Heart left ventricle (tissue), 16 donors: ENCODE measurements at regions not wholly inside any gene's neighbourhood (a gene's known extent, or its start where the extent isn't known, plus 50 kb on each side); places are given as distances from the start of the nearest gene placed in this dataset.

Experiments
- ATAC-seq, 4 donors: fragments of 200-7000 bp; cut with Tn5 transposase; one replicate each; pipeline ENCODE4 v1.9.1; 2020 to 2022; ENCODE audit warnings: moderate library complexity in 4 of 4, mild to moderate bottlenecking in 3 of 4, moderate number of reproducible peaks in 1 of 4
- DNase-seq, 5 donors: peaks; one replicate each; pipeline ENCODE4 v3.0.0-alpha.2; 2020
- H3K27ac ChIP-seq, 12 donors: fragments of 200-600 bp; sonication (generic) in 4 of 12; one replicate each; pipeline versions ENCODE4 v1.5.0 to v1.8.0; 2016 to 2022; ENCODE audit warnings: mild to moderate bottlenecking in 2 of 12
- H3K27me3 ChIP-seq, 9 donors: fragments of 200-600 bp; sonication (generic) in 2 of 9; one replicate each; pipeline versions ENCODE4 v1.5.1 to v1.8.0; 2016 to 2022; ENCODE audit warnings: mild to moderate bottlenecking in 3 of 9
- H3K36me3 ChIP-seq, 9 donors: fragments of 200-600 bp; sonication (generic) in 2 of 9; one replicate each; pipeline versions ENCODE4 v1.5.0 to v1.8.0; 2018 to 2022; ENCODE audit warnings: mild to moderate bottlenecking in 2 of 9
- H3K4me1 ChIP-seq, 12 donors: fragments of 200-600 bp; sonication (generic) in 4 of 12; one replicate each; pipeline versions ENCODE4 v1.5.0 to v1.8.0; 2016 to 2022; ENCODE audit warnings: mild to moderate bottlenecking in 3 of 12
- H3K4me3 ChIP-seq, 12 donors: fragments of 200-600 bp; sonication (generic) in 4 of 12; one replicate each; pipeline versions ENCODE4 v1.5.0 to v1.8.0; 2017 to 2022; ENCODE audit warnings: mild to moderate bottlenecking in 9 of 12, moderate library complexity in 4 of 12
- H3K9me3 ChIP-seq, 12 donors: fragments of 200-600 bp; sonication (generic) in 4 of 12; one replicate each; pipeline versions ENCODE4 v1.5.0 to v1.8.0; 2016 to 2022; ENCODE audit warnings: mild to moderate bottlenecking in 1 of 12
- CTCF ChIP-seq, 12 donors: fragments of 200-600 bp; sonication (generic) in 4 of 12; IDR thresholded peaks; one replicate each; pipeline versions ENCODE4 v1.5.0 to v1.8.0; 2018 to 2022; ENCODE audit warnings: antibody characterized with exemption in 12 of 12, mild to moderate bottlenecking in 5 of 12
- POLR2A ChIP-seq, 2 donors: fragments of 450-650 bp; IDR thresholded peaks; one replicate each; pipeline ENCODE4 v1.6.1; 2017; ENCODE audit warnings: antibody characterized with exemption in 2 of 2, mild to moderate bottlenecking in 2 of 2, moderate library complexity in 2 of 2
- WGBS, 4 donors: extraction: QIAGEN DNeasy Blood & Tissue Kit in 2 of 4; methylation state at CpG; one replicate each; pipeline versions ENCODE4 v1.1.5 to v1.1.7; 2013 to 2018; 5-methylcytosine and 5-hydroxymethylcytosine counted together
- intact Hi-C, 10 donors: fragments of 100-400 bp; cut with DNase I; formaldehyde crosslinking; loops; one replicate each; pipeline versions ENCODE4 v1.11.1 to v1.14.2; 2022
- donor health status: ischemic (EF 13 %, LVEDD 7.1; RV severe dilation, severe dysfunction).
- donor health status: healthy with polysubstance abuse.
- donor health status: DM: no; HTN: yes; CAD: no.
- donor health status: DM: no; HTN: no; CAD: no.
- donor health status: ischemic (EF 25% LVEDD 6.9; RV normal size, moderate dysfunction).
- donor health status: ischemic (EF 25% LVEDD 5.7; RV mildly dilated, moderate dysfunction).
- donor health status: healthy.
- donor health status: DM: yes; HTN: yes; CAD: no.
- donor health status: ischemic (EF 35%, LVEDD 5.7; RV mildly dilated, moderate dysfunction).
- donor health status: nonischemic (EF 11% LVEDD 7.7; RV severe dilation, severe dysfunction).
- donor health status: DM: yes; HTN: yes; CAD: no.
- donor health status: PGD.
- donor health status: ischemic (EF 29% LVEDD 5.4; RV normal size, mild dysfunction).
- donor health status: nonischemic (EF 23%, LVEDD 6.1; RV moderate dilation, normal function).

- whole genome bisulfite sequencing, 4 donors: 36 to 41% (median 39%) methylated on average over 3 of the region's 3 CpGs
- Histone ChIP-seq H3K27ac (no peak overlapping the region), H3K4me1 (no peaks in the 10 kb centered on the region), H3K36me3 (no peaks in the 10 kb centered on the region), H3K9me3 (no peaks in the 10 kb centered on the region), H3K27me3 (no peaks in the 10 kb centered on the region), H3K4me3 (no peak overlapping the region)
- no peak for TF ChIP-seq CTCF (IDR thresholded peaks at IDR 0.05)
- TF ChIP-seq POLR2A (IDR thresholded peaks at IDR 0.05): no peak
- intact Hi-C loops: no loop called here
- ATAC-seq (no peak), DNase-seq (no peak)
These were observed 225.0 kb downstream of the SDHAF3 start for GRCh38 chr7:97342512-97342911.

GRCh38 chr7:97346349-97346748 lies 228.9 kb downstream of the SDHAF3 start:
- DNase-seq: no peak

GRCh38 chr7:97351488-97351887 lies 234.0 kb downstream of the SDHAF3 start:
- Histone ChIP-seq H3K4me1 (no peaks in the 10 kb centered on the region), H3K27ac (no peak overlapping the region), H3K27me3 (no peaks in the 10 kb centered on the region), H3K36me3 (no peaks in the 10 kb centered on the region), H3K9me3 (peaks cover 0 to 18% (median 8%) of the 10 kb centered on the region in 12 donors), H3K4me3 (no peak overlapping the region)
- DNase-seq (no peak), ATAC-seq (no peak)
- no peak for TF ChIP-seq POLR2A (IDR thresholded peaks at IDR 0.05)
- no peak for TF ChIP-seq CTCF (IDR thresholded peaks at IDR 0.05)
- intact Hi-C loops: no loop called here
- 86 to 96% (median 92%) methylated on average over 1 of the region's 1 CpG for WGBS, 4 donors

More at GRCh38 chr7:97346349-97346748, 228.9 kb downstream of the SDHAF3 start:
- Histone ChIP-seq H3K36me3 (no peaks in the 10 kb centered on the region), H3K27ac (no peak overlapping the region), H3K9me3 (peaks cover 0 to 11% (median 2%) of the 10 kb centered on the region in 12 donors), H3K27me3 (no peaks in the 10 kb centered on the region), H3K4me3 (no peak overlapping the region), H3K4me1 (no peaks in the 10 kb centered on the region)
- 58 to 62% (median 60%) methylated on average over 2 of the region's 2 CpGs for WGBS, 4 donors
- no peak for ATAC-seq
- TF ChIP-seq CTCF (IDR thresholded peaks at IDR 0.05) (no peak), POLR2A (IDR thresholded peaks at IDR 0.05) (no peak)
- intact Hi-C loops: no loop called here

- no peak overlapping the region for H3K4me3 ChIP-seq
- H3K27ac ChIP-seq: no peak overlapping the region
- H3K9me3 ChIP-seq: peaks cover 0 to 4% (median 0%) of the 10 kb centered on the region in 12 donors
- no peaks in the 10 kb centered on the region for H3K36me3 ChIP-seq
- ATAC-seq: no peak
- no peak for TF ChIP-seq CTCF (IDR thresholded peaks at IDR 0.05)
- TF ChIP-seq POLR2A (IDR thresholded peaks at IDR 0.05): no peak
- H3K4me1 ChIP-seq: no peaks in the 10 kb centered on the region
- DNase-seq: no peak
- intact Hi-C loops: no loop called here
- H3K27me3 ChIP-seq: no peaks in the 10 kb centered on the region
These were observed 240.0 kb downstream of the SDHAF3 start for GRCh38 chr7:97357459-97357858.
